ENCODE measurements at regions not wholly inside any gene's neighbourhood (a gene's known extent, or its start where the extent isn't known, plus 50 kb on each side); places are given as distances from the start of the nearest gene placed in this dataset.
"Not testable (repeated sequence)": the region's sequence is repeated elsewhere in the genome, so short reads cannot be mapped to it uniquely, and the experiment has no call there.

- DNase-seq: no peak
These were observed 134.8 kb upstream of the EGLN3 start for GRCh38 chr14:34085695-34086094.

- DNase-seq: no peak
These were observed 130.8 kb upstream of the EGLN3 start for GRCh38 chr14:34081576-34082136.

- no peak for DNase-seq
These were observed 130.3 kb upstream of the EGLN3 start for GRCh38 chr14:34081101-34081575.

GRCh38 chr14:34079643-34080042, 128.8 kb upstream of the EGLN3 start:
- not testable (repeated sequence) for DNase-seq

GRCh38 chr14:34078117-34078743, 127.4 kb upstream of the EGLN3 start:
- no peak for DNase-seq

- no peak for DNase-seq
These were observed 125.0 kb upstream of the EGLN3 start for GRCh38 chr14:34075826-34076225.

GRCh38 chr14:34075042-34075744, 124.3 kb upstream of the EGLN3 start:
- DNase-seq: no peak

GRCh38 chr14:34072921-34073320, 122.0 kb upstream of the EGLN3 start:
- no peak for DNase-seq

- DNase-seq: no peak
These were observed 121.5 kb upstream of the EGLN3 start for GRCh38 chr14:34072401-34072800.

- no peak for DNase-seq
These were observed 120.1 kb upstream of the EGLN3 start for GRCh38 chr14:34070917-34071407.

- DNase-seq: no peak
These were observed 119.1 kb upstream of the EGLN3 start for GRCh38 chr14:34069854-34070582.

- no peak for DNase-seq
These were observed 116.7 kb upstream of the EGLN3 start for GRCh38 chr14:34067587-34067986.

- no peak for DNase-seq
These were observed 115.0 kb upstream of the EGLN3 start for GRCh38 chr14:34065690-34066391.

- no peak for DNase-seq
These were observed 114.4 kb upstream of the EGLN3 start for GRCh38 chr14:34065236-34065635.

- no peak for DNase-seq
These were observed 113.5 kb upstream of the EGLN3 start for GRCh38 chr14:34064349-34064748.

- no peak for DNase-seq
These were observed 112.7 kb upstream of the EGLN3 start for GRCh38 chr14:34063470-34064164.

GRCh38 chr14:34063042-34063441, 112.2 kb upstream of the EGLN3 start:
- DNase-seq: no peak

- no peak for DNase-seq
These were observed 111.6 kb upstream of the EGLN3 start for GRCh38 chr14:34062353-34062973.

- DNase-seq: no peak
These were observed 109.8 kb upstream of the EGLN3 start for GRCh38 chr14:34060651-34060999.

GRCh38 chr14:34059925-34060650, 109.2 kb upstream of the EGLN3 start:
- DNase-seq: peak; percentile 48

All from stimulated activated CD4-positive, alpha-beta T cell treated with anti-CD3 and anti-CD28 coated beads, Interleukin-1b, Interleukin-23, amount 100 ng/mL, for 48 hours (primary cell).